A549 (cell line): ENCODE measurements at regions not wholly inside any gene's neighbourhood (a gene's known extent, or its start where the extent isn't known, plus 50 kb on each side); places are given as distances from the start of the nearest gene placed in this dataset.

ENCODE experiments used
- CTCF ChIP-seq: fragments of >200 bp; sonication (Bioruptor Twin); formaldehyde crosslinking; IDR thresholded peaks from 3 replicates; pipeline ENCODE4 v1.5.1; 2016
- EHMT2 ChIP-seq: fragments of 200-600 bp; sonication (generic); IDR thresholded peaks from 2 replicates; pipeline ENCODE4 v1.6.1; 2016; ENCODE audit warnings: antibody characterized with exemption, low read depth, mild to moderate bottlenecking, moderate library complexity
- KDM1A ChIP-seq: fragments of 200-600 bp; sonication (generic); IDR thresholded peaks from 2 replicates; pipeline ENCODE4 v1.6.1; 2016; ENCODE audit warnings: low read depth, mild to moderate bottlenecking
- POLR2A ChIP-seq: IDR thresholded peaks from 2 replicates; pipeline ENCODE4 v1.6.1; 2012; ENCODE audit warnings: mild to moderate bottlenecking, low read length

GRCh38 chr16:47834485-47835024 is 321.2 kb downstream of the ABCC12 start:
- no peak for TF ChIP-seq CTCF
- TF ChIP-seq POLR2A = no peak
- TF ChIP-seq KDM1A = no peak
- no peak for TF ChIP-seq EHMT2
